GM12878 (cell line): ENCODE measurements at regions not wholly inside any gene's neighbourhood (a gene's known extent, or its start where the extent isn't known, plus 50 kb on each side); places are given as distances from the start of the nearest gene placed in this dataset.

Experiments used
- ATAC-seq: fragments of 200-7000 bp; cut with Tn5 transposase; 3 replicates; pipeline ENCODE4 v1.9.1; 2020; ENCODE audit warnings: mild to moderate bottlenecking, moderate library complexity
- BruUV-seq: library from RNA; stranded (reverse); fragments of 400-500 nt; replicated peaks from 2 replicates; lab custom pipeline; 2021; lab: Mats Ljungman, UMichigan
- CTCF ChIA-PET: fragments of 300-600 bp; sonication (Branson Sonifier 250); formaldehyde crosslinking; extraction: SDS; loops from one replicate; lab custom pipeline; 2021; ENCODE audit warnings: inconsistent platforms; lab: Yijun Ruan, JAX
- POLR2A ChIA-PET: fragments of 350-600 bp; formaldehyde crosslinking; extraction: SDS; loops from one replicate; lab custom pipeline; 2021; ENCODE audit warnings: inconsistent platforms; lab: Charles Lee
- RAD21 ChIA-PET: fragments of 300-600 bp; sonication (Branson Sonifier 250); formaldehyde crosslinking; loops from one replicate; lab custom pipeline; 2023; ENCODE audit warnings: antibody characterized with exemption; ENCODE audit not compliant: unreplicated experiment; lab: Charles Lee
- SMC1A ChIA-PET: fragments of 300-600 bp; sonication (Branson Sonifier 250); formaldehyde crosslinking; loops from one replicate; lab custom pipeline; 2023; ENCODE audit not compliant: unreplicated experiment, uncharacterized antibody; lab: Charles Lee
- DNase-seq: peaks from one replicate; pipeline ENCODE4 v3.0.0-alpha.2; 2011; ENCODE audit warnings: low read depth, low spot score
- FAIRE-seq: peaks from 3 replicates; lab custom pipeline; 2011; peaks lifted over from hg19 to GRCh38; lab: Jason Lieb, UNC
- H2AFZ ChIP-seq: 2 replicates; pipeline ENCODE4 v1.6.0; 2011; ENCODE audit warnings: low read depth, low read length, control low read depth; ENCODE audit not compliant: control insufficient read depth
- H3K27ac ChIP-seq: 2 replicates; pipeline ENCODE4 v1.5.1; 2011; ENCODE audit warnings: control low read depth; ENCODE audit not compliant: control insufficient read depth, insufficient read depth
- H3K27me3 ChIP-seq, 2 experiments: replicated peaks in 1 of 2; 2 replicates each; pipeline versions ENCODE4 v1.6.0 to v1.6.1; 2011; ENCODE audit warnings: low read length in 1 of 2; ENCODE audit not compliant: control insufficient read depth in 2 of 2, insufficient read depth in 2 of 2
- H3K36me3 ChIP-seq, 2 experiments: 2 replicates each; pipeline ENCODE4 v1.5.1; 2011; ENCODE audit warnings: low read length in 1 of 2; ENCODE audit not compliant: control insufficient read depth in 2 of 2, insufficient read depth in 2 of 2
- H3K4me1 ChIP-seq: 2 replicates; pipeline ENCODE4 v1.6.1; 2011; ENCODE audit warnings: mild to moderate bottlenecking, low read length, moderate library complexity, mixed read lengths; ENCODE audit not compliant: control insufficient read depth, insufficient read depth
- H3K4me2 ChIP-seq: 2 replicates; pipeline ENCODE4 v1.6.0; 2011; ENCODE audit warnings: control low read depth; ENCODE audit not compliant: control insufficient read depth, insufficient read depth
- H3K4me3 ChIP-seq: fragments of 200-600 bp; sonication (generic); 2 replicates; pipeline ENCODE4 v1.5.1; 2016
- H3K79me2 ChIP-seq: 2 replicates; pipeline ENCODE4 v1.6.0; 2011; ENCODE audit warnings: low read length; ENCODE audit not compliant: control insufficient read depth, insufficient read depth
- H3K9ac ChIP-seq: 2 replicates; pipeline ENCODE4 v1.8.0; 2011; ENCODE audit warnings: low read length, control low read depth, mixed read lengths; ENCODE audit not compliant: control insufficient read depth, insufficient read depth
- H3K9me3 ChIP-seq: replicated peaks from 3 replicates; pipeline ENCODE4 v1.5.1; 2011; ENCODE audit warnings: mild to moderate bottlenecking, low read length; ENCODE audit not compliant: control insufficient read depth, insufficient read depth
- H4K20me1 ChIP-seq: 2 replicates; pipeline ENCODE4 v1.6.0; 2011; ENCODE audit not compliant: control insufficient read depth, insufficient read depth
- CBX3 ChIP-seq: fragments of 200-600 bp; sonication (generic); IDR thresholded peaks from 2 replicates; pipeline ENCODE4 v1.6.1; 2016; ENCODE audit warnings: low read depth, borderline replicate concordance
- EED ChIP-seq: sonication (generic); IDR thresholded peaks from 2 replicates; pipeline ENCODE4 v1.6.1; 2016; ENCODE audit warnings: antibody characterized with exemption, low read depth
- FOXM1 ChIP-seq: IDR thresholded peaks from 2 replicates; pipeline ENCODE4 v1.6.1; 2012; ENCODE audit warnings: low read depth, mild to moderate bottlenecking, inconsistent platforms, low read length, moderate library complexity
- GABPA ChIP-seq: IDR thresholded peaks from 2 replicates; pipeline ENCODE4 v1.6.1; 2014; ENCODE audit warnings: antibody characterized with exemption, low read depth, mild to moderate bottlenecking, inconsistent platforms
- HDAC6 ChIP-seq: fragments of 200-600 bp; sonication (generic); IDR thresholded peaks from one replicate; pipeline ENCODE4 v1.8.0; 2017; ENCODE audit warnings: antibody characterized with exemption; ENCODE audit not compliant: unreplicated experiment
- KAT2A ChIP-seq: conservative IDR thresholded peaks from 2 replicates; pipeline ENCODE4 v1.6.1; 2011; ENCODE audit warnings: low read depth, low read length; ENCODE audit not compliant: control insufficient read depth
- PML ChIP-seq: IDR thresholded peaks from 2 replicates; pipeline ENCODE4 v1.6.1; 2012; ENCODE audit warnings: low read length, inconsistent platforms
- ZBED1 ChIP-seq: IDR thresholded peaks from 2 replicates; pipeline ENCODE4 v1.6.1; 2016; ENCODE audit warnings: borderline replicate concordance
- WGBS: methylation state at CpG from one replicate; pipeline ENCODE4 v1.1.6; 2016; ENCODE audit warnings: low lambda C conversion rate; ENCODE audit not compliant: insufficient replicate concordance, insufficient coverage; ENCODE audit errors: missing lambda C conversion rate; 5-methylcytosine and 5-hydroxymethylcytosine counted together
- in situ Hi-C: fragments of 300-500 bp; cut with MboI; formaldehyde crosslinking; loops from 9 replicates; pipeline ENCODE4 v1.14.3; 2018; ENCODE audit warnings: mixed read lengths
- intact Hi-C: fragments of 100-400 bp; cut with micrococcal nuclease; formaldehyde crosslinking; loops from one replicate; pipeline ENCODE4 v1.14.2; 2022; ENCODE audit not compliant: unreplicated experiment
- TF ChIP-seq, protein P1 (sequence below): fragments of 450-650 bp; IDR thresholded peaks from 2 replicates; pipeline ENCODE4 v1.6.1; 2017; ENCODE audit warnings: mild to moderate bottlenecking, moderate library complexity
- TF ChIP-seq, protein P2 (sequence below): fragments of 450-650 bp; IDR thresholded peaks from 2 replicates; pipeline ENCODE4 v1.6.1; 2017; ENCODE audit warnings: mild to moderate bottlenecking

DNA sequence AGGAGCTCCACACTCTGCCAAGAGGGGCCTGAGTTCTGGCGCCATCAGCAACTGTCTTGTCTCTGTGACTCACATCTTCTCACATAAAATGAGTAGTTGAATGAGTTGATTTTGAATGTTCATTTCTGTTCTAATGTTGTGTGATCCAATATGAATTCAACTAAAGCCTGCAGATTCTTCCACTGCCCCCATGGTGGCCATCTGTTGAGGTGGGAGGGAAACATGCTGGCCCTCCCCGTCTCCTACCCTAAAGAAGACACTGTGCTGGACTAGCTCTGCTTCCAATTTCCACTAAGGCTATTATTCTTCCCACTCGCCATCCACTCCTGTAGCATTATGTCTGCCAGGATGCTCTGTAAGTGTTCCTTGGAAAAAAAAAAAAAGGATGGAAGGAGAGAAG is 555.6 kb upstream of the LARGE1 start:
- DNase-seq (no peak), FAIRE-seq (no peak), ATAC-seq (no peak)
- RAD21 ChIA-PET, result no interaction called here
- Histone ChIP-seq H4K20me1 (no peaks in the 10 kb centered on the region), H3K9ac (no peak overlapping the region), H2AFZ (no peak overlapping the region), H3K4me2 (no peak overlapping the region), H3K79me2 (no peaks in the 10 kb centered on the region), H3K4me1 (no peaks in the 10 kb centered on the region), H3K4me3 (no peak overlapping the region), H3K27me3 (no peaks in the 10 kb centered on the region), H3K36me3 (no peaks in the 10 kb centered on the region), H3K9me3 (no peaks in the 10 kb centered on the region), H3K27ac (no peak overlapping the region)
- SMC1A ChIA-PET, result interaction anchor here (0.6 kb wide), 1 partner anchor 68 kb away, joined by 3 read pairs; no protein-coding TSS in a partner anchor
- intact Hi-C loops, result no loop called here
- 19% methylated on average over 3 of the region's 3 CpGs for WGBS
- in situ Hi-C loops, result loop anchor here (5.0 kb wide), 1 partner anchor 51 kb away; no protein-coding TSS in a partner anchor
- POLR2A ChIA-PET, result no interaction called here
- TF ChIP-seq KAT2A (no peak), CBX3 (no peak), GABPA (no peak), PML (no peak), FOXM1 (no peak), HDAC6 (no peak), ZBED1 (no peak), EED (no peak)
- TF ChIP-seq, protein P1, sequence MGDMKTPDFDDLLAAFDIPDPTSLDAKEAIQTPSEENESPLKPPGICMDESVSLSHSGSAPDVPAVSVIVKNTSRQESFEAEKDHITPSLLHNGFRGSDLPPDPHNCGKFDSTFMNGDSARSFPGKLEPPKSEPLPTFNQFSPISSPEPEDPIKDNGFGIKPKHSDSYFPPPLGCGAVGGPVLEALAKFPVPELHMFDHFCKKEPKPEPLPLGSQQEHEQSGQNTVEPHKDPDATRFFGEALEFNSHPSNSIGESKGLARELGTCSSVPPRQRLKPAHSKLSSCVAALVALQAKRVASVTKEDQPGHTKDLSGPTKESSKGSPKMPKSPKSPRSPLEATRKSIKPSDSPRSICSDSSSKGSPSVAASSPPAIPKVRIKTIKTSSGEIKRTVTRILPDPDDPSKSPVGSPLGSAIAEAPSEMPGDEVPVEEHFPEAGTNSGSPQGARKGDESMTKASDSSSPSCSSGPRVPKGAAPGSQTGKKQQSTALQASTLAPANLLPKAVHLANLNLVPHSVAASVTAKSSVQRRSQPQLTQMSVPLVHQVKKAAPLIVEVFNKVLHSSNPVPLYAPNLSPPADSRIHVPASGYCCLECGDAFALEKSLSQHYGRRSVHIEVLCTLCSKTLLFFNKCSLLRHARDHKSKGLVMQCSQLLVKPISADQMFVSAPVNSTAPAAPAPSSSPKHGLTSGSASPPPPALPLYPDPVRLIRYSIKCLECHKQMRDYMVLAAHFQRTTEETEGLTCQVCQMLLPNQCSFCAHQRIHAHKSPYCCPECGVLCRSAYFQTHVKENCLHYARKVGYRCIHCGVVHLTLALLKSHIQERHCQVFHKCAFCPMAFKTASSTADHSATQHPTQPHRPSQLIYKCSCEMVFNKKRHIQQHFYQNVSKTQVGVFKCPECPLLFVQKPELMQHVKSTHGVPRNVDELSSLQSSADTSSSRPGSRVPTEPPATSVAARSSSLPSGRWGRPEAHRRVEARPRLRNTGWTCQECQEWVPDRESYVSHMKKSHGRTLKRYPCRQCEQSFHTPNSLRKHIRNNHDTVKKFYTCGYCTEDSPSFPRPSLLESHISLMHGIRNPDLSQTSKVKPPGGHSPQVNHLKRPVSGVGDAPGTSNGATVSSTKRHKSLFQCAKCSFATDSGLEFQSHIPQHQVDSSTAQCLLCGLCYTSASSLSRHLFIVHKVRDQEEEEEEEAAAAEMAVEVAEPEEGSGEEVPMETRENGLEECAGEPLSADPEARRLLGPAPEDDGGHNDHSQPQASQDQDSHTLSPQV, result no peak
- TF ChIP-seq, protein P2, sequence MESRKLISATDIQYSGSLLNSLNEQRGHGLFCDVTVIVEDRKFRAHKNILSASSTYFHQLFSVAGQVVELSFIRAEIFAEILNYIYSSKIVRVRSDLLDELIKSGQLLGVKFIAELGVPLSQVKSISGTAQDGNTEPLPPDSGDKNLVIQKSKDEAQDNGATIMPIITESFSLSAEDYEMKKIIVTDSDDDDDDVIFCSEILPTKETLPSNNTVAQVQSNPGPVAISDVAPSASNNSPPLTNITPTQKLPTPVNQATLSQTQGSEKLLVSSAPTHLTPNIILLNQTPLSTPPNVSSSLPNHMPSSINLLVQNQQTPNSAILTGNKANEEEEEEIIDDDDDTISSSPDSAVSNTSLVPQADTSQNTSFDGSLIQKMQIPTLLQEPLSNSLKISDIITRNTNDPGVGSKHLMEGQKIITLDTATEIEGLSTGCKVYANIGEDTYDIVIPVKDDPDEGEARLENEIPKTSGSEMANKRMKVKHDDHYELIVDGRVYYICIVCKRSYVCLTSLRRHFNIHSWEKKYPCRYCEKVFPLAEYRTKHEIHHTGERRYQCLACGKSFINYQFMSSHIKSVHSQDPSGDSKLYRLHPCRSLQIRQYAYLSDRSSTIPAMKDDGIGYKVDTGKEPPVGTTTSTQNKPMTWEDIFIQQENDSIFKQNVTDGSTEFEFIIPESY, result no peak
- CTCF ChIA-PET, result no interaction called here
- no TSS peak for BruUV-seq
